SK-N-DZ (cell line): ENCODE measurements at regions not wholly inside any gene's neighbourhood (a gene's known extent, or its start where the extent isn't known, plus 50 kb on each side); places are given as distances from the start of the nearest gene placed in this dataset.
A peak's percentile ranks its signal among the peaks of the same experiment; 100 is the strongest.

Experiments
- DNase-seq: peaks from one replicate; pipeline ENCODE4 v3.0.0-alpha.2; 2015; ENCODE audit warnings: low spot score

DNA sequence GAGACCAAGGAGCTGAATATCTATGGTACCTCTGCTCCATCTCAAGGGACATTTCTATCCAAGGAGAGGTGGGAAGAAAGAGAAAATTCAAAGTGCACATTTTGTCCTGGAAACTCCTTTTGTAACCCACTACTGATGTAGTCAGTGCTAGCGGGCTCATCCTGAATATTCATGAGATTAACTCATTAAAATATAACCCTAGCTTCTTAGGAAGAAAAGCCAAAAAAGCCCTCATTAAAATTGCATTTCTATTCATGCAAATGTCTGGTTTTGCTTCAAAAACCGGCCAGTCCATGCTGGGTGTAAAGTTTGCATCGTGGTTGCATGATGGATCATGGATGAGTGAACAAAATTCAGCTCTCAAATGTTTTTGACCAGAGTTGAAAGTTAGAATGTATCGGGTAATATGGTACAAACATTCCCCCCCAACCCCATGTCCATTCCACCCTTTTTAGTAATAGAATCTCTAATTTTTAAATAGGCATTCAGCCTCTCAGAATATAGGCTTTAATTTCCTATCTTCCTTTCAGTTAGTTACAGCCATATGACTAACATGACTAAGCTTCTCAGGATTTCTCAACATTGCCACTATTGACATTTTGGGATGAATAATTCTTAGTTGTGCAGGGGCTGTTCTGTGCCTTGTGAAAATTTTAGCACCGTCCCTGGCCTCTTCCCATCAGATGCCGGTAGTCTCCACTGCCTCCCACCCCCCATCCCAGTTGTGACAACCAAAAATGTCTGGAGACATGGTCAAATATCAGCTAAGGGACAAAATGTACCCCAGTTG is 104.2 kb upstream of the RND3 start:
- DNase-seq, result no peak

GRCh38 chr2:150589681-150590080 is 102.2 kb upstream of the RND3 start:
- DNase-seq, result no peak

DNA sequence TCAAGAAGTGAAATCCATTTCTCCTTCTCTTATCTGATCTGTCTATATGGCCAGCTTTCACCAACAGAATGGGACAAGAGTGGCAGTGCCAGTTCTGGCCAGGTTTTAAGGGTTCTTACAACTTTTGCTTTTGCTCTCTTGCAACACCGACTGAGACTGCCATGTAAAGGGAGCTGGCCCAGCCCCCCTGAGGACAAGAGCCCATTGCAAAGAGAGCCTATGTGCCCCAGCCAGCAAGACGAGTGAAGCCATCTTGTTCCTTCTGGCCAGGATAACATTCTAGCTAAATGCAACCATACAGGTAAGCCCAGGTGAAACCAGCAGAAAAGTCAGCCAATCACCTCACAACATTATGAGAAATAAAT is 101.0 kb upstream of the RND3 start:
- DNase-seq, result no peak

GRCh38 chr2:150587547-150588505 is 100.4 kb upstream of the RND3 start:
- peak; percentile 4 for DNase-seq

DNA sequence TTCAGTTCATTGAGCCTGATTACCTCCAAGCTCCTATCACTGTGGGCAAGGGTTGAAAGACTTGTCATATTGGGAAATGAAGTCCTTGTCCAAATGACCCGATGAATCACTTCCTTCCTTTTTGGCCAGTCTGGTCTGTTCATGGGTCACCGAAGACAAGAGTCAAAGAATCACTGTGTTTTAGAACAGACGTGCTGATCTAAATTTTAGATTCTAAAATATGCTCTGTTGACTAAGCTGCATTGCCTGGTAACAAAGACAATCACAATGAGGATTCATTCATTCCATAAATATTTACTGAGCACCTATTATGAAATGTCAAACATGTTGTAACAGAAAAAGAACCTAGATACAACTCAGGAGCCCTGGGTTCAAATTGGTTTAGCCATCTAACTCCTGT is 99.4 kb upstream of the RND3 start:
- DNase-seq, result no peak

DNA sequence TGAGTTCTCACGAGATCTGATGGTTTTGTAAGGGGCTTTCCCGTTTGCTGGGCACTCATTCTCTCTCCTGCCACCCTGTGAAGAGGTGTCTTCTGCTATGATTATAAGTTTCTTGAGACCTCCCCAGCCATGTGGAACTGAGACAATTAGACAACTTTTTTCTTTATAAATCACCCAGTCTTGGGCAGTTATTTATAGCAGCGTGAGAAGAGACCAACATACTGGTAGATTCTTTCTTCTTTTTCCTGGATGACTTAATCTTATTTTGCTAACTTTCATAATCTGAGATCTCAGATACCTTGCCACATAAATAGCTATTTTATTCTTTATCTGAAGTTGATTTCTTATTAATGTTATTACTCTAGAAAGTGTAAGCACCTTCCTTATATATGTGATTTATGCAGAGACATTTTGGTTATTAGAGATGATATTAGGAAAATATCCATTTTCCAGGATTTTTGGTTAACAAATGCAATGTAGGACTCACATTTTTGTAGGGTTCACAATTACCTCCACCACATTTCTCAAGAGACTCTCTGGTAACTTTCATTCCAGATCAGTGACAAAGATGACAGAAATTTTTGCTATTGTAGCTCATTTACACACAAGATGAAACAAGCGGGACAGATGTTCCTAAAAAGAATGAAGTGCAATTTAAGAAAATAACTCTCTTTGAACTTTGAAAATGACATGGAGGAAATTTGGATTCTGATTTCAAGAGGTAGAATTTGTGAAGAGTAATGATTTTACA is 97.9 kb upstream of the RND3 start:
- DNase-seq, result no peak

DNA sequence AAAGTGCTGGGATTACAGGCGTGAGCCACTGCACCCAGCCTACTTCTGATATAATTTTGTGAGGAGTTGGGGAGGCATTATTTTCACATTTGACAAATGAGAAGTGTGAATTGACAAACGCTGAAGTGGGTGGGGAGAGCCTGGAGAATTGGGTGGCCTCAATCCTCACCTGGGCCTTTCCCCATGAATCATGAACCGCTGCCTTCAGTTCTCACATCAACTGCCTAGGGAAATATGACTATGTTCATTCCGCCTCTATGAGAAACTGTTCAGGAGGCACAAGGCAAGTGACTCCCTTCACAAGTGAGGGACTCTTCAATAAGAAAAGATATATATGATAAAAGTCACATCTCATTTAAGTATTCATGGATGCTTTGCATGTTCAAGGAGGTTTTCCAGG is 96.6 kb upstream of the RND3 start:
- DNase-seq, result no peak

DNA sequence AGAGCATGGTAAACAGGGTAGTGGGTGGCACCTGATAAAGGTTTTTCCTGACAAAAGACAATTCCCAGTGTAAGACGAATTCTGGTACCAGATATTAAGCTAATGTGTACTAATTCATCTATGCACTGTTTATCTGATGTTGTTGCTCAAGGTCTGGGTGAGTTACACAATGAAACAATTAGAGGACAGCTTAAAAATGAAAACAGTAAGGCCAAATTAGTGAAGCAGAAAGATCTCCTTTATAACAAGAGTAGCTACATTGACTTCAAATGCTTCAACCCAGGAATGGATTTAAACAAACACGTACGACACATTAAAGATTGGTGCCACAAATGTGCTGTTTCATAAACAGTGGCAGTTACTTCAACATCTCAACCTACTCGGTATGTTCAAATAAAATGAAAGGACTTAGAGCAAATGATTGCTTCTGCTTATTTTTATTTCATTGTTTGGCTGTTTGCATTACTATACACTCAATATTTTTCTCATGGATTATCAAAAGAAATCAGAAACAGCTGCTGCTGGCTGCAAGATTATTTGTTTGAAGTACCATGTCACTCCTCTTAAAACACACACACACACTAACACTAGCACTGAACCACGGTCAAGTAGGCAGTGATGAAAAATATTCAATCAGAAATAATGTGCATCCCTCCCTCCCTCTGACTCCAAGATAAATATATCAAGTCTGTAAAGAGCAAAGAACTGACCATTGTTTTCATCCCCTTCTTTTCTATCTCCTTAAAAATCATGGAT is 94.4 kb upstream of the RND3 start:
- DNase-seq, result no peak

DNA sequence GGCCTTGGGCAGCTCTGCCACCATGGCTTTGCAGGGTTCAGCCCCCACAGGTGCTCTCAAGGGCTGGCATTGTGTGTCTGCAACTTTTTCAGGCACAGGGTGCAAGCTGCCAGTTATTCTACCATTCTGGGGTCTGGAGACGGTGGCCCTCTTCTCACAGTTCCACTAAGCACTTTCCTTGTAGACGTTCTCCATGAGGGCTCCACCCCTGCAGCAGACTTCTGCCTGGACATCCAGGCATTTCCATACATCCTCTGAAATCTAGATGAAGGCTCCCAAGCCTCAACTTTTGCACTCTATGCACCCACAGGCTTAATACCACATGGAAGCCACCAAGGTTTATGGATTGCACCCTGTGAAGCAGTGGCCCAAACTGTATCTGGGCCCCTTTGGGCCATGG is 91.0 kb upstream of the RND3 start:
- no peak for DNase-seq

DNA sequence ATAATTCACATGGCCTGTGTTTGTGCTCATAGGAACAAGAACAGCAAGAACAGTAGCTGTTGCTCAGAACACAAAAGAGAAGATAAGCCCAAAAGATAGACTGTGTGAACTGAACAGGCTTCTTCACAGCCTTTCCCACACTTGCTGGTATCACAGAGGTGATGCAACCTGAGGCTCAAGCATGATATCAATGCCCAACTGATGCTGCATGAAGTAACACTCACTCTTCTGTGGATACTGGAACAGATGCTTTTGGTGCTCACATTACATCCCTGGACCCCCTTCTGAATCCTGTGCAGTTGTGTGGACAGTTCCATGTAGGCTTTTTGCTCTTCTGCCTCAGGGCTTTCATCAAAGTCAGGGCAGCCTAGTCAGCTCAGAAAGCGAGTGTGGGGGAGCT is 88.4 kb upstream of the RND3 start:
- no peak for DNase-seq

DNA sequence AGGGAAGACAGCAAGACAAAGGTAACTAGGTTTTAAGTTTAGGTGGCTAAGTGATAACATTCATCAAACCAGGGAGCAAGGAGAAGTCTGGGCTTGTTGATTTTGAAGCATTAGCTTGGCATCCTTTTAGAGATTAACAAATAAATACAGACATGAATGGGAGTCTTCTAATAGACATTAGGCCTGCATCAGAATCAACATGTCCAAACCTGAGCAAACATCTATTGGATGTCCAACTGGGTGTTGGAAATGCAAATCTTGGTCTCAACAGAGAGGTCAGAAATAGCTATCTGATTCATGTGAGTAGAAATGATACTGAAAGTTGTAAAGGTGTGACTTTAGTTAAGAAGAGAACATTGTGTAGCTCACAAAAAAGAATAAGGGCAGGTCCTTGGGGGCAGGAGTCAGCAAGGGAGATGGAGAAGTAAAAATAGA is 85.5 kb upstream of the RND3 start:
- DNase-seq, result no peak

DNA sequence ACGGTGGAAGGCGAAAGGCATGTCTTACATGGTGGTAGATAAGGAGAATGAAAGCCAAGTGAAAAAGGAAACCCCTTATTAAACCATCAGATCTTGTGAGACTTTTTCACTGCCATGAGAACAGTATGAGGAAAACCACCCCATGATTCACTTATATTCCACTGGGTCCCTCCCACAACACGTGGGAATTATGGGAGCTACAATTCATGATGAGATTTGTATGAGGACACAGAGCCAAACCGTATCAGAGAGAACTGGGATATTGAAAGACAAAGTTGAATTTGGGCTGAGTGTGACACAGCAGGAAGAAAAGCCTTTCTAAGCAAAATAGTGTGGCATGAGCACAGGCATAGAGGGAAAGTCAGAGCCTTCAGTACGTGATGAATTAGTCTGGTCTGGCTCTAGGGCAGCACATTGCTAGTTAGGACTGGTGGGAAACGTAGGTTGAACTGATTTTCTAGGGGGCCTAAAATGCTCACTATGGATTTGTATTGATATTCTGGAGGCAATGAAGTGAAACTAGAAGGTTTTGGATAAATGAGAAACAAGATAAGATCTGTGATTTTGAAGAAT is 84.8 kb upstream of the RND3 start:
- no peak for DNase-seq

DNA sequence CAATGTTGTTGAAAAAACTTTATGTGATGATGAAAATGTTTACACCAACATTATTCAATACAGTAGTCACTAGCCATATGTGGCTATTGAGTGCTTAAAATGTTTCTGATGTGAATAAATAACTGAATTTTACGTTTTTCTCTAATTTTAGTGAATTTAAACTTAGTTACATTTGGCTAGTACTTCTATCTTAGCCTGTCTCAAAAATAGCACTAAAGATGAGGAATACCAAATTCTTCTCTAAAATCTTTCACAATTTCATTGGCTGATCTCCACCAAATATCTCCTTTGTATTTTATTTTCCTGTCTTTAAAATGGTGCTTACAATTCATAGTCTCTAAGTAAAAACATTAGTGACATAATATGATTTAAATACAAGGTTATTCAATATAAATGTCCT is 83.7 kb upstream of the RND3 start:
- no peak for DNase-seq

DNA sequence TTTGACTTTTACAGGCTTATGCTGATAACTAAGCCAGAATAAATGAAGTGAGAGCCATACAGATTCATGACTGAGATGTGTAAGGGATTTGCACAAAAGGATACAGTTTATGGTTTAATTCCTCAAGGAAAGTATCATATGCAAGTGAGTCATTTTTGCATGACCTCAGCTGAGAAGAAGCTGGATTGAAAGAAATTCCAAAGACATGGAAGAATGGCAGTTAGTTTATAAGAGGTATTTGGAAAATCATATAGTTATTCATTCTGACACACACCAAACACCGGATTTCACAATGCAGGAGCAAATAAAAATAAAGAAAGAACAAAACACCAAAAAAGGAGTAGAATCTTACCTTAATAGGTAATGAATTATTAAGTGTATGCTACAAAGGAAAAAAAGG is 83.2 kb upstream of the RND3 start:
- no peak for DNase-seq

DNA sequence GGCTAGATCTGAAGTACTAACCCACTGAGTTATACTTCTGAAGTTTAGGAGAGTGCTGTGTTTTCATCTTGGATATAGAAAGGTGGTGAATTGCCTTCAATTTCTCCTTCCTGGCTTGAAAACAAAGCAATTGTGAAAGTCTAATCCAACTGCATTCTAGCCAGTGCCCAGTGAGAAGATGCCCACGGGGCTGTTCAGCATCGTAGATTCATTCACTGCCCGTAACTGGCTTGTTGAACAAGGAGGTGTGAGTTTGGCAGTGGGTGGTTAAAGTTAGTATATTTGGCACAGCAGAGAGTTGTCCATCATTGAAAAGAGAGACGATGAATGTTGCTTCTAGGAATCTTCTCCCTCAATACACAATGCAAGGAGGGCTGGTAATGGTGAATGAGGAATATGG is 82.3 kb upstream of the RND3 start:
- DNase-seq, result no peak

DNA sequence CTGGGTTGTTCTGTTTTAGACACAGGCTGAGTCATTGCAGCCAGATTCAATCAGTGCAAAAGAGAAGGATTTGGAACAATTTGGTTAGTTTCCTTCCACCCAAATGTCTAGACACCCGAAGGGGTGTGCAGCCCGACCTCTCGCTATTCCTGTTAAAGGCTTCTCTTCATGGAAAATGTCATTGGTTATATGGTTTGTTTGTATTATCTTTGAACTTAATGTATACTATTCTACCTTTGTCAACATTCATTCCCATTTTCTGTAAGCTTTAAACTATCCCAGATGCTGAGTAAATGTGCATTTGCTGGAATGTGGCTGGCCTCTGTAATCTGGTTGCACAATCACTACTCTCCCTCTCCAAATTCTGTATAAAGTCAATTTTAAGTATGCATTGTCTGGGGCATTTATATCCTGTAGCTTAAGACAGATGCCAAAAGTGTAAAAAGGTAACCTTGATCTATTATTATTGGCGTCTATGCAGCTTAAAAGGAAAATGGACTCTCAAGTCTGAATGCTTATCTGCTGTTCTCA is 80.4 kb upstream of the RND3 start:
- DNase-seq, result no peak

- no peak for DNase-seq
Measured at GRCh38 chr2:150566289-150566688, 78.8 kb upstream of the RND3 start.

GRCh38 chr2:150561076-150561475 is 73.6 kb upstream of the RND3 start:
- DNase-seq, result no peak

DNA sequence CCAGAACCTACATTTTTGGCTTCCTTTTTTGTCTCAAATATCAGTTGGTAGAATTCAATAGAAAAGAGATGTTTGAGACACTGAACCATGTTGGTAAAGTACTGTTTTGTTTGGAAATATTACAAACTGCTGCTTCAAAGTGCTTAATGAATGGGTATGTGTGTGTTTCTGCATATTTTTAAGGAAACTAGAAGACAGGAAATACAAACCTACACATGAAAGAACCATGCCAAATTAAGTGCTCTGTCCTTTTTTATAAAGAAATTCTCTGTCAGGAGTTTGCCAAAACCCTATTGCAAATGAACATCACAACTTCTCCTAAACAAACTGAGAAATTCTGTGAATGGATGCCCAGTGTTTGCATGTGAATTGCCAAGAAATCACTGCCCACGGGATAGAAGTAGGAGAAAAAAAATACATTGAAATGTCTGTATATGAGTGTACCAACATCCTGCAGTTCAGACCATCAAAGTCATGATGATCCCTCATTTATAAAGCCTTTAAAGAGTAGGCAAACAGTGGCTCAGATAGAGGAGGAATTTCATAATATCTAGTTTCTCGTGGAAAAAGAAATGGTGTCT is 69.6 kb upstream of the RND3 start:
- DNase-seq, result no peak

GRCh38 chr2:150555611-150556356 is 68.3 kb upstream of the RND3 start:
- no peak for DNase-seq
